ENCODE measurements at regions not wholly inside any gene's neighbourhood (a gene's known extent, or its start where the extent isn't known, plus 50 kb on each side); places are given as distances from the start of the nearest gene placed in this dataset.

GRCh38 chr2:144333143-144333555 lies 186.8 kb downstream of the ZEB2 start:
- TF ChIP-seq CTCF (conservative IDR thresholded peaks at IDR 0.05) (no peak), ZFX (IDR thresholded peaks at IDR 0.05) (no peak)

Data from C4-2B (cell line).